GM12878 (cell line): ENCODE measurements at regions not wholly inside any gene's neighbourhood (a gene's known extent, or its start where the extent isn't known, plus 50 kb on each side); places are given as distances from the start of the nearest gene placed in this dataset.

ENCODE experiments used
- ATAC-seq: fragments of 200-7000 bp; cut with Tn5 transposase; 3 replicates; pipeline ENCODE4 v1.9.1; 2020; ENCODE audit warnings: mild to moderate bottlenecking, moderate library complexity
- BruUV-seq: library from RNA; stranded (reverse); fragments of 400-500 nt; replicated peaks from 2 replicates; lab custom pipeline; 2021; lab: Mats Ljungman, UMichigan
- CTCF ChIA-PET: fragments of 300-600 bp; sonication (Branson Sonifier 250); formaldehyde crosslinking; extraction: SDS; loops from one replicate; lab custom pipeline; 2021; ENCODE audit warnings: inconsistent platforms; lab: Yijun Ruan, JAX
- POLR2A ChIA-PET: fragments of 350-600 bp; formaldehyde crosslinking; extraction: SDS; loops from one replicate; lab custom pipeline; 2021; ENCODE audit warnings: inconsistent platforms; lab: Charles Lee
- RAD21 ChIA-PET: fragments of 300-600 bp; sonication (Branson Sonifier 250); formaldehyde crosslinking; loops from one replicate; lab custom pipeline; 2023; ENCODE audit warnings: antibody characterized with exemption; ENCODE audit not compliant: unreplicated experiment; lab: Charles Lee
- SMC1A ChIA-PET: fragments of 300-600 bp; sonication (Branson Sonifier 250); formaldehyde crosslinking; loops from one replicate; lab custom pipeline; 2023; ENCODE audit not compliant: unreplicated experiment, uncharacterized antibody; lab: Charles Lee
- DNase-seq: peaks from one replicate; pipeline ENCODE4 v3.0.0-alpha.2; 2011; ENCODE audit warnings: low read depth, low spot score
- FAIRE-seq: peaks from 3 replicates; lab custom pipeline; 2011; peaks lifted over from hg19 to GRCh38; lab: Jason Lieb, UNC
- H2AFZ ChIP-seq: 2 replicates; pipeline ENCODE4 v1.6.0; 2011; ENCODE audit warnings: low read depth, low read length, control low read depth; ENCODE audit not compliant: control insufficient read depth
- H3K27ac ChIP-seq: 2 replicates; pipeline ENCODE4 v1.5.1; 2011; ENCODE audit warnings: control low read depth; ENCODE audit not compliant: control insufficient read depth, insufficient read depth
- H3K27me3 ChIP-seq, 2 experiments: replicated peaks in 1 of 2; 2 replicates each; pipeline versions ENCODE4 v1.6.0 to v1.6.1; 2011; ENCODE audit warnings: low read length in 1 of 2; ENCODE audit not compliant: control insufficient read depth in 2 of 2, insufficient read depth in 2 of 2
- H3K36me3 ChIP-seq, 2 experiments: 2 replicates each; pipeline ENCODE4 v1.5.1; 2011; ENCODE audit warnings: low read length in 1 of 2; ENCODE audit not compliant: control insufficient read depth in 2 of 2, insufficient read depth in 2 of 2
- H3K4me1 ChIP-seq: 2 replicates; pipeline ENCODE4 v1.6.1; 2011; ENCODE audit warnings: mild to moderate bottlenecking, low read length, moderate library complexity, mixed read lengths; ENCODE audit not compliant: control insufficient read depth, insufficient read depth
- H3K4me2 ChIP-seq: 2 replicates; pipeline ENCODE4 v1.6.0; 2011; ENCODE audit warnings: control low read depth; ENCODE audit not compliant: control insufficient read depth, insufficient read depth
- H3K4me3 ChIP-seq: fragments of 200-600 bp; sonication (generic); 2 replicates; pipeline ENCODE4 v1.5.1; 2016
- H3K79me2 ChIP-seq: 2 replicates; pipeline ENCODE4 v1.6.0; 2011; ENCODE audit warnings: low read length; ENCODE audit not compliant: control insufficient read depth, insufficient read depth
- H3K9ac ChIP-seq: 2 replicates; pipeline ENCODE4 v1.8.0; 2011; ENCODE audit warnings: low read length, control low read depth, mixed read lengths; ENCODE audit not compliant: control insufficient read depth, insufficient read depth
- H3K9me3 ChIP-seq: replicated peaks from 3 replicates; pipeline ENCODE4 v1.5.1; 2011; ENCODE audit warnings: mild to moderate bottlenecking, low read length; ENCODE audit not compliant: control insufficient read depth, insufficient read depth
- H4K20me1 ChIP-seq: 2 replicates; pipeline ENCODE4 v1.6.0; 2011; ENCODE audit not compliant: control insufficient read depth, insufficient read depth
- ATF3 ChIP-seq: IDR thresholded peaks from 2 replicates; pipeline ENCODE4 v1.6.1; 2011; ENCODE audit warnings: low read depth, mild to moderate bottlenecking, low read length, moderate library complexity, borderline replicate concordance; ENCODE audit errors: extremely low read depth
- BMI1 ChIP-seq: fragments of 450-650 bp; IDR thresholded peaks from 2 replicates; pipeline ENCODE4 v1.6.1; 2016; ENCODE audit warnings: mild to moderate bottlenecking, moderate library complexity, borderline replicate concordance
- CTCF ChIP-seq, 3 experiments: IDR thresholded peaks in 2 of 3; conservative IDR thresholded peaks in 1 of 3; 2 replicates each; pipeline ENCODE4 v1.5.1; 2011; ENCODE audit warnings: low read depth in 3 of 3, low read length in 3 of 3, mild to moderate bottlenecking in 3 of 3, control low read depth in 2 of 3, moderate library complexity in 2 of 3, inconsistent platforms in 1 of 3, mixed read lengths in 1 of 3; ENCODE audit not compliant: control insufficient read depth in 2 of 3, insufficient read depth in 1 of 3; ENCODE audit errors: extremely low read depth in 1 of 3
- E2F4 ChIP-seq: IDR thresholded peaks from 2 replicates; pipeline ENCODE4 v1.6.1; 2012; ENCODE audit warnings: low read depth, low read length, improper control_type of control experiment
- EED ChIP-seq: sonication (generic); IDR thresholded peaks from 2 replicates; pipeline ENCODE4 v1.6.1; 2016; ENCODE audit warnings: antibody characterized with exemption, low read depth
- IRF4 ChIP-seq: IDR thresholded peaks from 2 replicates; pipeline ENCODE4 v1.6.1; 2011; ENCODE audit warnings: low read depth, low read length
- MLLT1 ChIP-seq: fragments of 450-650 bp; IDR thresholded peaks from 2 replicates; pipeline ENCODE4 v1.6.1; 2016; ENCODE audit warnings: mild to moderate bottlenecking
- NR2C1 ChIP-seq: fragments of 450-650 bp; IDR thresholded peaks from 2 replicates; pipeline ENCODE4 v1.6.1; 2017; ENCODE audit warnings: antibody characterized with exemption, mild to moderate bottlenecking, moderate library complexity
- PKNOX1 ChIP-seq: fragments of 450-650 bp; IDR thresholded peaks from 2 replicates; pipeline ENCODE4 v1.6.1; 2016; ENCODE audit warnings: mild to moderate bottlenecking
- RAD21 ChIP-seq: IDR thresholded peaks from 2 replicates; pipeline ENCODE4 v1.6.1; 2011; ENCODE audit warnings: mild to moderate bottlenecking, low read depth, low read length, moderate library complexity; ENCODE audit not compliant: insufficient read depth
- SMAD1 ChIP-seq: fragments of 450-650 bp; IDR thresholded peaks from 2 replicates; pipeline ENCODE4 v1.6.1; 2018; ENCODE audit warnings: mild to moderate bottlenecking, low read depth; ENCODE audit not compliant: partially characterized antibody
- TBL1XR1 ChIP-seq: IDR thresholded peaks from 2 replicates; pipeline ENCODE4 v1.6.1; 2012; ENCODE audit warnings: low read depth, low read length, improper control_type of control experiment
- TCF7 ChIP-seq: IDR thresholded peaks from 2 replicates; pipeline ENCODE4 v1.6.1; 2014; ENCODE audit warnings: antibody characterized with exemption, borderline replicate concordance
- WGBS: methylation state at CpG from one replicate; pipeline ENCODE4 v1.1.6; 2016; ENCODE audit warnings: low lambda C conversion rate; ENCODE audit not compliant: insufficient replicate concordance, insufficient coverage; ENCODE audit errors: missing lambda C conversion rate; 5-methylcytosine and 5-hydroxymethylcytosine counted together
- in situ Hi-C: fragments of 300-500 bp; cut with MboI; formaldehyde crosslinking; loops from 9 replicates; pipeline ENCODE4 v1.14.3; 2018; ENCODE audit warnings: mixed read lengths
- intact Hi-C: fragments of 100-400 bp; cut with micrococcal nuclease; formaldehyde crosslinking; loops from one replicate; pipeline ENCODE4 v1.14.2; 2022; ENCODE audit not compliant: unreplicated experiment
- TF ChIP-seq, protein P1 (sequence below): IDR thresholded peaks from 2 replicates; pipeline ENCODE4 v1.6.1; 2011; ENCODE audit warnings: borderline replicate concordance, low read depth, mild to moderate bottlenecking, moderate library complexity, mixed read lengths, low read length; ENCODE audit not compliant: insufficient read depth; ENCODE audit errors: extremely low read length
- TF ChIP-seq, protein P2 (sequence below): IDR thresholded peaks from 2 replicates; pipeline ENCODE4 v1.6.1; 2011; ENCODE audit warnings: mild to moderate bottlenecking, low read depth, low read length, moderate library complexity; ENCODE audit not compliant: insufficient replicate concordance

DNA sequence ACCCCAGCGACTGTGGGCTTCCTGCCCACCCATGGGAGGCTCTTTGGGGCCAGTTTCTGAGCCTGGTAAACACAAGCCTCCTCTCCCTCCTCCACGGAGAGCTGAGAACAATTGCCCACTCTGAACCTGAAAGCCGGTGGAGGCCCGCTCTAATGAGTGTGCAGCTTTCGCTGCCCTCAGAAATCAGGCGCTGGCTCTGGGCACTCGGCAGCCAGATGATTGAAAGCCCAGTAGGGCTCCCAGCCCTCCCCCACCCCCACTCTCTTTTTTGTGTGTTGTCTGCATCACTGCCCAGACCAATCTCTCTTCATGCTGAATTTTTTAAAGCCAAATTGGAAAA, 438.9 kb downstream of the RPS24 start:
- H3K4me1 ChIP-seq, result no peaks in the 10 kb centered on the region
- 56% methylated on average over 7 of the region's 7 CpGs for WGBS
- H3K9ac ChIP-seq, result no peak overlapping the region
- DNase-seq (no peak), FAIRE-seq (no peak), ATAC-seq (no peak)
- RAD21 ChIA-PET, result no interaction called here
- SMC1A ChIA-PET, result no interaction called here
- H2AFZ ChIP-seq, result no peak overlapping the region
- intact Hi-C loops (no loop called here), in situ Hi-C loops (no loop called here)
- no peaks in the 10 kb centered on the region for H3K9me3 ChIP-seq
- CTCF ChIA-PET, result no interaction called here
- H3K27me3 ChIP-seq, result peaks cover 0 to 2% of the 10 kb centered on the region in 2 experiments; a peak in 2 of 4 replicates
- H3K4me3 ChIP-seq, result no peak overlapping the region
- TF ChIP-seq CTCF (IDR thresholded peaks at IDR 0.05 in 2 of 3, conservative IDR thresholded peaks at IDR 0.05 in 1 of 3; ENCODE audit: control insufficient read depth in 2 of 3, extremely low read depth in 1 of 3, insufficient read depth in 1 of 3, low read depth in 3 of 3, low read length in 3 of 3) (no peak), E2F4 (no peak), NR2C1 (no peak), TCF7 (no peak), IRF4 (no peak), TBL1XR1 (no peak), PKNOX1 (no peak), SMAD1 (no peak), MLLT1 (no peak), BMI1 (no peak), ATF3 (no peak), EED (no peak), RAD21 (no peak)
- TF ChIP-seq, protein P1, sequence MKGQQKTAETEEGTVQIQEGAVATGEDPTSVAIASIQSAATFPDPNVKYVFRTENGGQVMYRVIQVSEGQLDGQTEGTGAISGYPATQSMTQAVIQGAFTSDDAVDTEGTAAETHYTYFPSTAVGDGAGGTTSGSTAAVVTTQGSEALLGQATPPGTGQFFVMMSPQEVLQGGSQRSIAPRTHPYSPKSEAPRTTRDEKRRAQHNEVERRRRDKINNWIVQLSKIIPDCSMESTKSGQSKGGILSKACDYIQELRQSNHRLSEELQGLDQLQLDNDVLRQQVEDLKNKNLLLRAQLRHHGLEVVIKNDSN, result no peak
- TF ChIP-seq, protein P2, sequence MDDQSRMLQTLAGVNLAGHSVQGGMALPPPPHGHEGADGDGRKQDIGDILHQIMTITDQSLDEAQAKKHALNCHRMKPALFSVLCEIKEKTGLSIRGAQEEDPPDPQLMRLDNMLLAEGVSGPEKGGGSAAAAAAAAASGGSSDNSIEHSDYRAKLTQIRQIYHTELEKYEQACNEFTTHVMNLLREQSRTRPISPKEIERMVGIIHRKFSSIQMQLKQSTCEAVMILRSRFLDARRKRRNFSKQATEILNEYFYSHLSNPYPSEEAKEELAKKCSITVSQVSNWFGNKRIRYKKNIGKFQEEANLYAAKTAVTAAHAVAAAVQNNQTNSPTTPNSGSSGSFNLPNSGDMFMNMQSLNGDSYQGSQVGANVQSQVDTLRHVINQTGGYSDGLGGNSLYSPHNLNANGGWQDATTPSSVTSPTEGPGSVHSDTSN, result no peak
- no peaks in the 10 kb centered on the region for H3K36me3 ChIP-seq
- no peak overlapping the region for H3K4me2 ChIP-seq
- no peak overlapping the region for H3K27ac ChIP-seq
- POLR2A ChIA-PET, result no interaction called here
- no peaks in the 10 kb centered on the region for H3K79me2 ChIP-seq
- H4K20me1 ChIP-seq, result no peaks in the 10 kb centered on the region
- no TSS peak for BruUV-seq
